LNCaP clone FGC (cell line): ENCODE measurements at regions not wholly inside any gene's neighbourhood (a gene's known extent, or its start where the extent isn't known, plus 50 kb on each side); places are given as distances from the start of the nearest gene placed in this dataset.

Source experiments
- DNase-seq: peaks from one replicate; pipeline ENCODE4 v3.0.0-alpha.2; 2011; ENCODE audit warnings: low read depth
- H3K4me3 ChIP-seq: 2 replicates; pipeline ENCODE4 v1.5.1; 2011; ENCODE audit warnings: mild to moderate bottlenecking, low read depth, low read length, control low read depth
- TF ChIP-seq, protein P1 (sequence below): IDR thresholded peaks from 2 replicates; pipeline ENCODE4 v1.5.1; 2012; ENCODE audit warnings: mild to moderate bottlenecking; ENCODE audit not compliant: control insufficient read depth, insufficient read depth; ENCODE audit errors: extremely low read depth

DNA sequence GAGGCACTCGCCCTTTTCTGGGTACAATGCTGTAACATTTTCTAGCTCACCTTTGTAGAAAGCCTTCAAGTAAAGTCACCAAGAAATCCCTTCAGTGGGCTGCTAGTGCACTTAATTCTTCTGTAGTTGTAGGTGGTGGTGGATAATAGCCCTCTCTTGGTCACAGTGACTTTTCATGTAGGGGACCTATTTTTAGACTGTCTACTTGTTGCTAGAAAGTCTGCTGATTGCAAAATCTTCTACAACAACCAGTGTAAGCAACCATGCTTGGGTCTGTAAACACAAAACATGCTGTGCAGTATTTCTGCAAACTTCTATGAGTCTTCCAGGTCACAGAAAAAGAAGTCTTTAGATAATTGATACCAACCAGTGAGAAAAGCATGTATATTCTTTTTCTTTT is 55.6 kb downstream of the PBDC1 start:
- TF ChIP-seq, protein P1, sequence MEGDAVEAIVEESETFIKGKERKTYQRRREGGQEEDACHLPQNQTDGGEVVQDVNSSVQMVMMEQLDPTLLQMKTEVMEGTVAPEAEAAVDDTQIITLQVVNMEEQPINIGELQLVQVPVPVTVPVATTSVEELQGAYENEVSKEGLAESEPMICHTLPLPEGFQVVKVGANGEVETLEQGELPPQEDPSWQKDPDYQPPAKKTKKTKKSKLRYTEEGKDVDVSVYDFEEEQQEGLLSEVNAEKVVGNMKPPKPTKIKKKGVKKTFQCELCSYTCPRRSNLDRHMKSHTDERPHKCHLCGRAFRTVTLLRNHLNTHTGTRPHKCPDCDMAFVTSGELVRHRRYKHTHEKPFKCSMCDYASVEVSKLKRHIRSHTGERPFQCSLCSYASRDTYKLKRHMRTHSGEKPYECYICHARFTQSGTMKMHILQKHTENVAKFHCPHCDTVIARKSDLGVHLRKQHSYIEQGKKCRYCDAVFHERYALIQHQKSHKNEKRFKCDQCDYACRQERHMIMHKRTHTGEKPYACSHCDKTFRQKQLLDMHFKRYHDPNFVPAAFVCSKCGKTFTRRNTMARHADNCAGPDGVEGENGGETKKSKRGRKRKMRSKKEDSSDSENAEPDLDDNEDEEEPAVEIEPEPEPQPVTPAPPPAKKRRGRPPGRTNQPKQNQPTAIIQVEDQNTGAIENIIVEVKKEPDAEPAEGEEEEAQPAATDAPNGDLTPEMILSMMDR = no peak

GRCh38 chrX:76248901-76249300 is 76.0 kb downstream of the PBDC1 start:
- DNase-seq = no peak
- no peak overlapping the region for H3K4me3 ChIP-seq
- TF ChIP-seq, protein P1 = no peak

More for the DNA sequence above, 55.6 kb downstream of the PBDC1 start:
- DNase-seq = no peak
- no peak overlapping the region for H3K4me3 ChIP-seq

- H3K4me3 ChIP-seq = no peak overlapping the region
Observed at GRCh38 chrX:76253432-76253831, 80.6 kb downstream of the PBDC1 start.

DNA sequence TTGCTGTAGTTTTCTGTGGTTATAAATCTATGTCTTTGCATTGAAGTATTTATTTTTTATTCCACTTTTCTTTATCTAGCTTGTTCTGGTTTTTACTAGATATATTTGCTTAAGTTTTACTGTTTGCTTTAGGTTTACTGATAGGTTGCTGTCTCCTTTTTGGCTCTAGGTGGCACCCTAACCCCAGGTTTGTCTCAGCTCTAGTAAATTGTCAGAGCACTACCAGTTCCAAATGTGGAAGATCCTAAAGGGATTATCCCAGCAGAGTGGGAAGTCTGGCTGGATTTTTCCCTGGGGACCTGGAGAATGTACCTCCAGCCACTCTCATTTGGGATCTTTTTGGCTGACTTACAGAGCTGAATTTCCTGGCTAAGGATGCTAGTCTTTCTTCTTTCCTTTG is 106.1 kb downstream of the PBDC1 start:
- TF ChIP-seq, protein P1 = peak; percentile 49
- DNase-seq = peak; percentile 30

More at GRCh38 chrX:76253432-76253831, 80.6 kb downstream of the PBDC1 start:
- no peak for DNase-seq
- TF ChIP-seq, protein P1 = no peak

More for the DNA sequence above, 106.1 kb downstream of the PBDC1 start:
- no peak overlapping the region for H3K4me3 ChIP-seq
